ENCODE measurements at regions not wholly inside any gene's neighbourhood (a gene's known extent, or its start where the extent isn't known, plus 50 kb on each side); places are given as distances from the start of the nearest gene placed in this dataset.

GRCh38 chr4:104772849-104773248 lies 278.2 kb upstream of the CXXC4 start:
- TF ChIP-seq FOXP2 (optimal IDR thresholded peaks at IDR 0.05; ENCODE audit: borderline replicate concordance, extremely low read depth, extremely low read length, insufficient read depth) (no peak), REST (IDR thresholded peaks at IDR 0.05; ENCODE audit: insufficient read depth in 1 of 2, low read depth in 2 of 2, low read length in 2 of 2) (no peak), TAF1 (IDR thresholded peaks at IDR 0.05; ENCODE audit: borderline replicate concordance, insufficient read depth, low read length) (no peak), SIN3A (IDR thresholded peaks at IDR 0.05; ENCODE audit: borderline replicate concordance, insufficient read depth, low read length) (no peak), POLR2AphosphoS5 (IDR thresholded peaks at IDR 0.05; ENCODE audit: low read depth, low read length) (no peak)

- TF ChIP-seq FOXP2 (optimal IDR thresholded peaks at IDR 0.05; ENCODE audit: borderline replicate concordance, extremely low read depth, extremely low read length, insufficient read depth) (no peak), SIN3A (IDR thresholded peaks at IDR 0.05; ENCODE audit: borderline replicate concordance, insufficient read depth, low read length) (no peak), TAF1 (IDR thresholded peaks at IDR 0.05; ENCODE audit: borderline replicate concordance, insufficient read depth, low read length) (no peak), POLR2AphosphoS5 (IDR thresholded peaks at IDR 0.05; ENCODE audit: low read depth, low read length) (no peak), REST (IDR thresholded peaks at IDR 0.05; ENCODE audit: insufficient read depth in 1 of 2, low read depth in 2 of 2, low read length in 2 of 2) (no peak)
Measured at GRCh38 chr4:104795264-104795939, 300.7 kb upstream of the CXXC4 start.

DNA sequence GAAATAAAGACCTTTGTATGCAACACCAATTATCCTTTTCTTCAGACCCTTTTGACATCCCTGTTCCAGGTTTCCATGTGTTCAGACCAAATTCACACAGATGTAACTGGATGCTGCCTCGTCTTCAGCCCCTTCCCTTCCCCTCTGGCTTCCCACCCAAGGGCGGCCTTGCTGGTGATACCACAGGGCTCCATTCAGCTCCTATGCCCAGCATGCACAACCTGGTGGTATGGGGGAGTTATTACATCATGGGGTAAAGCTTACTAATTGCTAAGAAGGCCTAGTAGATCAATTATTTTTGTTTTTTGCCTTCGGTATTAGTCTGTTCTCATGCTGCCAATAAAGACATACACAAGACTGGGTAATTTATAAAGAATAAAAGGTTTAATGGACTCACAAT lies 317.0 kb upstream of the CXXC4 start:
- TF ChIP-seq REST (IDR thresholded peaks at IDR 0.05; ENCODE audit: insufficient read depth in 1 of 2, low read depth in 2 of 2, low read length in 2 of 2) (no peak), POLR2AphosphoS5 (IDR thresholded peaks at IDR 0.05; ENCODE audit: low read depth, low read length) (no peak), FOXP2 (optimal IDR thresholded peaks at IDR 0.05; ENCODE audit: borderline replicate concordance, extremely low read depth, extremely low read length, insufficient read depth) (no peak), TAF1 (IDR thresholded peaks at IDR 0.05; ENCODE audit: borderline replicate concordance, insufficient read depth, low read length) (no peak), SIN3A (IDR thresholded peaks at IDR 0.05; ENCODE audit: borderline replicate concordance, insufficient read depth, low read length) (no peak)

- TF ChIP-seq SIN3A (IDR thresholded peaks at IDR 0.05; ENCODE audit: borderline replicate concordance, insufficient read depth, low read length) (no peak), POLR2AphosphoS5 (IDR thresholded peaks at IDR 0.05; ENCODE audit: low read depth, low read length) (no peak), TAF1 (IDR thresholded peaks at IDR 0.05; ENCODE audit: borderline replicate concordance, insufficient read depth, low read length) (no peak), FOXP2 (optimal IDR thresholded peaks at IDR 0.05; ENCODE audit: borderline replicate concordance, extremely low read depth, extremely low read length, insufficient read depth) (no peak), REST (IDR thresholded peaks at IDR 0.05; ENCODE audit: insufficient read depth in 1 of 2, low read depth in 2 of 2, low read length in 2 of 2) (no peak)
Measured at GRCh38 chr4:104815665-104816064, 321.0 kb upstream of the CXXC4 start.

All from PFSK-1 (cell line).